ENCODE measurements at regions not wholly inside any gene's neighbourhood (a gene's known extent, or its start where the extent isn't known, plus 50 kb on each side); places are given as distances from the start of the nearest gene placed in this dataset.

DNA sequence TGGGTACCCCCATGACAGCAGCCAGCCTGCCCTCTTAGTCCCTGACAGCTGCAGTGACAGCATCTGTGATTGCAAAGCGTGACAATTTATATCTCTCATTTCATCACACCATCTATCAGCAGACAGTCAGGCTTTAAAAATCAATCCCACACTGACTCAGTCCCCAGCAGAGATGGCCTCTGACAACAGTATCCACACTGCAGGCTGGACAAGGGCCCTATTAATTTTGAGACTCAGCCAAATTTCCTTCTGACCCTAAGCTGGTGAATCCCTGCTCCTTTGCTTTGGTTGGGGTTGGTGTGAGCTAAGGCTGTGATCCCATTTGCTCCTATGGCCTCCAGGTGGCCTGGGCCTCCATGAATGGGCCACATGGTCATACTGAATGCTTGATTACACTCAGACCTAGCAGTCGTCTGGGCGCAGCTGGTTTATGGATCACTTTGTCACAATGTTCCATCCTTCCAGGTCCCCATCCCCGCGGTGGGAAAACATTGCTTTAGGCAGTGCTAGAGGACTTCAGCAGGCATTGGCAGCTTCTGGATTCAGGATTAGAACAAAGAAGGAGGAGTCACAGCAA, 68.2 kb upstream of the B3GAT1 start:
- no peak for TF ChIP-seq FOXM1 (IDR thresholded peaks at IDR 0.05; ENCODE audit: borderline replicate concordance)
- TF ChIP-seq HDGF (IDR thresholded peaks at IDR 0.05; ENCODE audit: borderline replicate concordance) = no peak
- TF ChIP-seq PKNOX1 (IDR thresholded peaks at IDR 0.05) = no peak
- TF ChIP-seq SUZ12 (IDR thresholded peaks at IDR 0.05) = no peak
- TF ChIP-seq FOXA1 (IDR thresholded peaks at IDR 0.05) = no peak
- no peak for TF ChIP-seq LEF1 (IDR thresholded peaks at IDR 0.05; ENCODE audit: borderline replicate concordance)
- TF ChIP-seq SP1 (IDR thresholded peaks at IDR 0.05) = no peak
- TF ChIP-seq FOXK2 (IDR thresholded peaks at IDR 0.05) = no peak
- no peak for TF ChIP-seq ELF4 (IDR thresholded peaks at IDR 0.05)
